ENCODE measurements at regions not wholly inside any gene's neighbourhood (a gene's known extent, or its start where the extent isn't known, plus 50 kb on each side); places are given as distances from the start of the nearest gene placed in this dataset.

DNA sequence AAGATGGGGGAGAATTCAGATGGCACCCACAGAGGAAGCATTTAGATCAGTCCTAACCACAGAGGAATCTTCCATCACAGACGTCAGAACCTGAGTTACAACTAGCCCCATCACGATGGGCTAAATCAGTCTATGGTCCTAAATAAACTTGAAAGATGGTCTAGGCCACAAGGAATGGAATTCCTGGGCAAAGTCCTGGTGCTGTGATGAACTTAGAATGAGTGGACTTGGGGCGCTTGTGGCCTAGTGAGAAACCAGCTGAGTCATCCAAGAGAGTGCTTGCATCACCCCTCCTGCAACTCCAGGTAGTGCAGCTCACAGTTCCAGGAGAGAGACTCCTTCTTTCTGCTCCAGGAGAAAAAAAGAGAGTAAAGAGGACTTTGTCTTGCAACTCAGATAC lies 722.9 kb upstream of the RGMB start:
- no peaks in the 10 kb centered on the region for H3K36me3 ChIP-seq (ENCODE audit: control insufficient read depth, insufficient read depth, low read length)
- H3K23ac ChIP-seq (ENCODE audit: low read depth, low read length), result no peak overlapping the region
- H3K4me2 ChIP-seq (ENCODE audit: low read depth, low read length), result no peak overlapping the region
- ATAC-seq (ENCODE audit: low read depth) (no peak), DNase-seq (peak; percentile 56)
- no peak overlapping the region; the same call in 1 of the 2 replicates for H3K14ac ChIP-seq (replicated peaks; ENCODE audit: low read depth, low read length)
- ChIA-PET CTCF (no interaction called here), POLR2A (ENCODE audit: unreplicated experiment) (no interaction called here)
- no peak overlapping the region for H3K27ac ChIP-seq (ENCODE audit: insufficient read depth, low read length)
- no peaks in the 10 kb centered on the region for H3K27me3 ChIP-seq (ENCODE audit: control insufficient read depth, insufficient read depth, low read length)
- BruUV-seq (replicated peaks), result no TSS peak
- no peak overlapping the region for H2AK5ac ChIP-seq (ENCODE audit: low read depth, low read length)
- H2BK5ac ChIP-seq (ENCODE audit: low read depth, low read length, poor library complexity, severe bottlenecking), result no peak overlapping the region
- no peak overlapping the region for H3K9ac ChIP-seq (ENCODE audit: low read depth, low read length)
- no peak overlapping the region for H4K8ac ChIP-seq (ENCODE audit: low read depth in 2 of 2, low read length in 2 of 2)
- H3K4me1 ChIP-seq (ENCODE audit: control insufficient read depth, insufficient read depth, low read length), result no peaks in the 10 kb centered on the region
- peak overlapping the region; percentile 30 for H2BK120ac ChIP-seq (ENCODE audit: low read depth, low read length)
- no peak overlapping the region for H3K18ac ChIP-seq (ENCODE audit: low read depth, low read length)
- H3K9me3 ChIP-seq (ENCODE audit: control insufficient read depth, insufficient read depth, low read length), result peaks cover 7% of the 10 kb centered on the region
- dilution Hi-C loops (cut with HindIII; ENCODE audit: low sequenced_read_pairs, unreplicated experiment) (no loop called here), in situ Hi-C loops (cut with MboI; ENCODE audit: low sequenced_read_pairs) (no loop called here), intact Hi-C loops (cut with micrococcal nuclease) (no loop called here)
- H3K4me3 ChIP-seq (ENCODE audit: insufficient read depth, low read depth, low read length), result no peak overlapping the region
- peak overlapping the region; percentile 0 for H2AFZ ChIP-seq (replicated peaks; ENCODE audit: low read length, poor library complexity)
- no peak overlapping the region for H4K91ac ChIP-seq (ENCODE audit: insufficient read depth, low read depth, low read length)
- no peaks in the 10 kb centered on the region for H4K20me1 ChIP-seq (ENCODE audit: insufficient read depth, low read length)
- H4K5ac ChIP-seq (ENCODE audit: low read depth, low read length), result no peak overlapping the region
- H2BK20ac ChIP-seq (ENCODE audit: low read depth, low read length), result peak overlapping the region; percentile 1; the same call in 1 of the 2 replicates
- no peak overlapping the region for H3K4ac ChIP-seq (ENCODE audit: low read depth, low read length)
- H3K9me1 ChIP-seq (ENCODE audit: insufficient read depth, low read length), result 0 out of 2 replicates have a peak, but pooled peaks cover 4% of the 10 kb centered on the region
- peak; percentile 72 for TF ChIP-seq CEBPB (IDR thresholded peaks at IDR 0.05; ENCODE audit: low read depth, low read length)
- peak; percentile 77 for TF ChIP-seq NFE2L2 (IDR thresholded peaks at IDR 0.05; ENCODE audit: low read depth, low read length)
- TF ChIP-seq BHLHE40 (IDR thresholded peaks at IDR 0.05; ENCODE audit: low read depth, low read length), result no peak
- H3K79me1 ChIP-seq (ENCODE audit: low read depth in 1 of 2, low read length in 2 of 2), result no peaks in the 10 kb centered on the region
- H2AK9ac ChIP-seq (replicated peaks; ENCODE audit: low read depth, low read length, poor library complexity), result no peak overlapping the region
- H3K56ac ChIP-seq (ENCODE audit: extremely low read depth, insufficient read depth, low read length), result no peak overlapping the region
- no peak overlapping the region for H2BK15ac ChIP-seq (ENCODE audit: low read depth, low read length)
- WGBS, 2 experiments (ENCODE audit: extremely low coverage in 2 of 2, insufficient read length in 1 of 2), result 100% methylated on average over 1 of the region's 3 CpGs; no CpG with 5 or more reads in 1 of the 2 experiments
